ENCODE measurements at regions not wholly inside any gene's neighbourhood (a gene's known extent, or its start where the extent isn't known, plus 50 kb on each side); places are given as distances from the start of the nearest gene placed in this dataset.
"Not testable (repeated sequence)": the region's sequence is repeated elsewhere in the genome, so short reads cannot be mapped to it uniquely, and the experiment has no call there.

DNA sequence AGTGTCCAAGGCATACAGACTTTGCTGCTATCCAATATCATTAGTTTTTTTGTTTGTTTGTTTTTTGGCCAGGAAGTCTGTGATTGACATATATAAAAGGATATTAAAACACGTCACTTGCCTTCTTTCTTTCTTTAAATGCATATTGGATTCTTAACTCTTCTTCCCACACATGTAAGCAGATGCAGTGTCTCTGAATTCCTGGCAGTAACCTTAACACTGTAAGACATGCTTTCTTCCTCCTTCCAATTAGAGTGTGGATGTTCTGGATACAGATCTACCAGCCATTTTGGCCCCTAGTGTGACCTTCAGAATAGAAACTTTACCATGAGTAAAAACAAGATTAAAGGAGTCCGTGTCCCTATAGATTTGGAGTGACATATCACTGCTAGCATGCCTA, 967.4 kb upstream of the PRR20A start:
- no peak for DNase-seq (ENCODE audit: low read depth, low spot score)

DNA sequence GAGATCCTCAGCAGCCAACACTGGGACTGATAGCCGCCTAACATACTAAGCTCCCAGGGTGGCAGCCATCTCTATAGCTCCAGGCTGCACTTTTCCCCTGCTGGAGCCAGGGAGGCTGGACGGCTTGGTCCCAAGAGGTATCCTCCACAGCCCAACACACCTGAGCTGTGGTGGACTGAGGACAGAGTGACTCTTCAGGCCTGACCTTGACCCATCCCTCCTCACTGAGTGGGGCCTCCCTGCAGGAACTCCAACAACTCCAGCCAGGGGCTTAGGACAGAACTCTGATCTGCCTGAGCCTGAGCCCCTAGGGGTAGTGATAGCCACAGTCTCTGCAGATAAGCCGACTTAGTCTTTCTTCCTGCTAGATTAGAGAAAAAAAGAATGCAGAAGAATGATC, 958.1 kb upstream of the PRR20A start:
- no peak for DNase-seq (ENCODE audit: low read depth, low spot score)

DNA sequence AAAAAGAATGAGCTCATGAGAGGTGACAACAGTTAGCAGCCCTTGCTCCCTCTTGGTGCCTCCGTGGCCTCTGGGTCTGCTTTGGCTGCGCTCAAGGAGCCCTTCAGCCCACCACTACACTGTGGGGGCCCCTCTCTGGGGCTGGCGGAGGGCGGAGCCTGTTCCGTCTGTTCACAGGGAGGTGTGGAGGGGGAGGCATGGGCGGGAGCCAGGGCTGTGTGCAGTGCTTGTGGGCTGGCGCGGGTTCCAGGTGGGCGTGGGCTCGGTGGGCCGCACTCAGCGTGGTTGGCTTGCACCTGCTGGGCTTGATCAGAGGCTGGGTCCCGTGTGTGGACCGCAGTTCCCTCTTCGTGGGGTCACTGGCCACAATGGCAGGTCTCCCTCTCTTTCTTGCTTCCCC, 953.4 kb upstream of the PRR20A start:
- DNase-seq (ENCODE audit: low read depth, low spot score) = no peak

DNA sequence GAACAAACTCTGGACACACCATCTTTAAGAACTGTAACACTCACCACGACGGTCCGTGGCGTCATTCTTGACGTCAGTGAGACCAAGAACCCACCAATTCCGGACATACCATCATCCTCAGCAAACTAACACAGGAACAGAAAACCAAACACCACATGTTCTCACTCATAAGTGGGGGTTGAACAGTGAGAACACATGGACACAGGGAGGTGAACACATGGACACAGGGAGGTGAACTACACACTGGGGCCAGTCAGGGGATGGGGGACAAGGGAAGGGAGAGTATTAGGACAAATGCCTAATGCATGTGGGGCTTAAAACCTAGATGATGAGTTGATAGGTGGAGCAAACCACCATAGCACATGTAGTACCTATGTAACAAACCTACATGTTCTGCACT, 952.1 kb upstream of the PRR20A start:
- DNase-seq (ENCODE audit: low read depth, low spot score) = not testable (repeated sequence)

DNA sequence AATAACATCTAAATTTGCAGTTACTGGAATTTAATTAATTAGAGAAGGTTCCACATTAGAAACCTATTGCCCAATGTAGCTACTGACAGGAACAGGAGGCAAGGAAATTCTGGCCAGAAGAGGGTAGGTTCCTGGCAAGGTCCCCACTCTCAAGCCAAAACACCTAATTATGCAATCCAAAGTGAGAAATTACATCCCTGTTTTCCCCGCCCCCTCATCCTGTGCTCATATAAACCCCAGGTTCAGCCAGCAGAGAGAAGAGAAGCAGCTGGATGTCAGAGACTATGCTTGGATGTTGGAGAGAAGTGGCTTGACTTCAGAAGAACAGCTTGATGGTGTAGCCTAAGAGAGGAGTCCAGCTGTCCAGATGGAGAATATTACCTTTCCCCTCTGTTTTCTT, 951.3 kb upstream of the PRR20A start:
- no peak for DNase-seq (ENCODE audit: low read depth, low spot score)

DNA sequence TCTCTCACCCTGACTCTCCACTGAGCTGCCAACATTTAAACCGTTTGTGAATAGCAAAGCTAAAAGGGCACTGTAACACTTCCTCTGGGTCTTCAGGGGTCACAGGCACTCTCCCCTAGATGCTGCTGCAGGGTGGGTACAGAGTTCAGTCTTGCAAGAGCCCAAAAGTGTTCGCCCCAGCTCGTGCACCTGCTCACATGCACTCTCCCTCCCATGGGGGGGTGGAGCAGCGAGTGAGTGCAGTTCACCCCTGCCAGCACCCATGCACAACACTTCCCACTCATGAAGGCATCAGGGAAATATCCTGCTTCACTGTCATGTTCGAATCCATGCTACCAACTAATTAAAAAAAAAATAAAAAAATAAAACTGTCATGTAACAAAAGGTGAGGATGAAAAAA, 950.7 kb upstream of the PRR20A start:
- no peak for DNase-seq (ENCODE audit: low read depth, low spot score)

DNA sequence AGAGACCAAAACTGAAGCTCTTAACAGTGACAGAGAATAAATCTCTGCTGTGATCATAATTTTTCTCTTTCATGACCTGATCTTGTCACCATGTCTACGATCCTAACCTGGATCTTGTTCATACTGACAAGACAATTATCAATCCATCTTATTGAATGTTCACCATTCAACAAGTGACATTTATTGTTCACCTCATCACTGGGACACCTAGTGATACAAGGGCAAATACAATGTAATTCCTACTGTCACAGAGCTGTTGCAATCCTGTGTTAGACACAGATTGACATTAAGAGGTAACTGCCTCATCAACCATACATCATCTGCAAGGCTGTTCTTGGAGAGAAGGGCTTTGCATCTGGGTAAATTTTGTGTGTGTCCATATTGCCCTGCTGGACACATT, 942.4 kb upstream of the PRR20A start:
- DNase-seq (ENCODE audit: low read depth, low spot score) = no peak

DNA sequence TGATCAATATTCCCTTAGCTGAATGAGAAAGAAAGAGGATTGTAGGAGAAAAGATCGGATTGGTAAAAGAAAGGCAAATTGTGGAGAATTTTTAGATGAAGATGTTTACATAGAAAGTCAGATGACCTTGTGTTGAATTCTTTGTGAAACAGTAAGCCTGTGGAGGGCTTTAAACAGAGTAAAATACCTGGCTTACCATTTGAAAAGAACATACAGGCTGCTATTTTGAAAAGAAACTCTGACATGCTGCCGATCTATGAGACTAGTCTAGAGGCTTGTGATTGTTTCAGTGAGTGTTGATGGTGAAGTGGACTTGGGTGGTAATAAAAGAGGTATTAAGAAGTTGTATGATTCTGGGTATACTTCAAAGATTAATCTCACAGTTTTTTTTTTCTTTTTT, 938.9 kb upstream of the PRR20A start:
- no peak for DNase-seq (ENCODE audit: low read depth, low spot score)

DNA sequence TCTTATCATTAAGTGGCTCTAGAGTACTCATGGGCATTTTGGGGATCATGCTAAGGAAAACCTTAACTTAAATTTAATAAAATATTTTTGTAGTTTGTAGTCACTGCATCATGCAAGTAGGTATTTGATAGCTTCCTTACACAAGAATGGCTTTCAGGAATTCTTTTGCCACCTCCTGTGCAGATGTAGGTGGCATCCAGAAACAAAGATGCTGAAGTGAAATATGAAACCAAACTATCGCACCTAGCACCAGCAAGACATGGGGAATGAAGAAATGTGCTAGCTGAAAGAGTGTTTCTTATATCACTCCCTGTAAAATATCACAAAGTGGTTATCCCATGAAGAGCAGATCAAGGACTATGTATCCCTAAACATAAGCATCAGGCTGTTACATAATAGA, 924.5 kb upstream of the PRR20A start:
- no peak for DNase-seq (ENCODE audit: low read depth, low spot score)

DNA sequence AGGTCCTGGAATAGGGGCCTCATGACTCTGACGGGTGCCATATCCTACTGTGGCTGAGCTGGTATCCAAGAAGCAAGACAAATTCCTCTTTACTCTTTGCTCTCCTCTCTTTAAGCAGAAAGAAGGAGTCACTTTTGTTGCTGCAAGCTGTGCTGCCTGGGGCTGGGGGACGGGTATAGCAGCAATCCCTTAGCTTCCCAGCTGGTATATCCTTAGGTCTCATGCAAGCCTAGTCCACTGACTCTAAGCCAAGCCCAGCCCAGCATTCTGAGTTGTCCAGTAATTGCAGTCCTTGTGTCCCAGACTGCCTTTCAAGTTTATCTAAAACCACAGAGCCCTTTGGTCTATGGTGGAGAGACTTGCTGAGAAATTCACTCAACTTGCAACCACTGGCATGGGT, 893.0 kb upstream of the PRR20A start:
- no peak for DNase-seq (ENCODE audit: low read depth, low spot score)

DNA sequence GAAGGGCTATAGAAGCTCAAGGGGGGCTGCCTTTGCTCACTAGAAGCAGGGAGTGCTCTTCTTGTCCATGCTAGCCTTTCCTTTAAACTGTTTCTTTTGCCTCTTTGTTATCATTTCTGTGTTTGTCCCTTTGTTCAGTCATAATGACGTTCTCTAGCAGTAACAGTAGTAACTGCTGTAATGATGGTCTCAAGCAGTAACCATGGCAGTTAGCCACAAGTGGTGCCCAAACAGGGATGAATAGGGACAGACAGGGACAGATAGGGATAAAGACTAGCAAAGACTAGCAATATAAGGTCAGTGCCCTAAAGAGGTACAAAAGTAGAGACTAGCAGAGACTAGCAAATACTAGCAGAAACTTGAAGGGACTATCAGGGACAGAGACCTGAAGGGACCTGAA, 869.0 kb upstream of the PRR20A start:
- no peak for DNase-seq (ENCODE audit: low read depth, low spot score)

DNA sequence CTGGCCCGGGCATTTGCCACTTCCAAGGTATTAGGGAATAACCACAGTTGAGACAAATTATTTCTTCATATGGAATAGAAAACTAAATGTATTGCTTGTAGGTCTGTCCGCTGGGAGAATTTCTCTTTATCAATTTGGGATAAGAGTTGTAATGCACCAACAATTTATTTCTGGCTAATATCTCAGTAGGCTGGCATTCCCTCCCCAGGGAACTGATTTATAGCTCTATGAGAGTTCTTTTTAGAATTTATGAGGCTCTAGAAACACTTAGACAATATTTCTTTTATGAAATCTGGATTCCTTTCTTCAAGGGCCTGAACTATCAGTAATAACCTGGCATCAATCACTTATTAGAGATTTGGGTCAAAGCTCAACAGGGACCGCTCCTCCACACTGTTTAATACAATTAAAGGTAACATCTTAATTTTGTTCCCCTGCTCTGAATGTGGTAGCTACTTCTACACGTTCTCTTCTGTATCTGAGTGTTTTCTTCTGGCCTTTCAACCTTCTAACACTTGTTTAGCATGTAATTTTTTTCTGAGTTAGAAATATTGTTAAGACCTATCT, 857.4 kb upstream of the PRR20A start:
- no peak for DNase-seq (ENCODE audit: low read depth, low spot score)

DNA sequence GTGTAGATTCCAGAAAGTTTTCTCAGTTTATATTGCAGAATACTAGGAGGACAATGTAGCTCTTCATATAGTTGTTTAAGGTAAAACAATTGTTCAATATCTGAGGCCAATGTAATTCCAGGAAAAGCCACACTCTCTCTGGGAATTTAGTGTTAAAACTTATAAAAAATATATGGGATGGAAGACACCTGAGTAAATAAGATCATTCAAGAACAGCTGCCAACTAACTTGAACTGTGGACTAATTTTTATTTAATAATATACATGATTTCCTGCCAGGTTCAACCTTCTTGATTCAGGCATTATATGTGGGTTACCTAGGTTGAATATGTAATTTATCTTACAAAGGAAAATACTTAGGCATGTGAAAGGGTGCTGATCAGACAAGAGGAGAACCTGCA, 841.1 kb upstream of the PRR20A start:
- no peak for DNase-seq (ENCODE audit: low read depth, low spot score)

DNA sequence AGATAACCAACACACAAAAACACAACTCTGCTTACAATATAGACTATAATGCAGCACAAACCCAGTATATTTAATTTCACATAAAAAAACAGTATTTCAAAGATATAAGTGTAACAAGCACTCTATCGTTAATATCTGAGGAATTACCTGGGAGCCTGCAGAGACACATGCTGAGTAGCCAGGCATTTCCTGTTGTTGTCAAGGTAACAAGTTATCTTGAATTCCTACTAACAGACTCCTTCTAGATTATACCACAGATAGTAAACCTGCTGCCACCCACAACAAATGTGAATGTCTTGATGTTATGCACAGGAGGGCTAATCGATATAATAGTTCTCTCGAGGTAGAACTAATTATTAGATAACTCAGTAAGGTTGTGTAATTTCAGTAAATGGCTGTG, 826.0 kb upstream of the PRR20A start:
- DNase-seq (ENCODE audit: low read depth, low spot score) = no peak

DNA sequence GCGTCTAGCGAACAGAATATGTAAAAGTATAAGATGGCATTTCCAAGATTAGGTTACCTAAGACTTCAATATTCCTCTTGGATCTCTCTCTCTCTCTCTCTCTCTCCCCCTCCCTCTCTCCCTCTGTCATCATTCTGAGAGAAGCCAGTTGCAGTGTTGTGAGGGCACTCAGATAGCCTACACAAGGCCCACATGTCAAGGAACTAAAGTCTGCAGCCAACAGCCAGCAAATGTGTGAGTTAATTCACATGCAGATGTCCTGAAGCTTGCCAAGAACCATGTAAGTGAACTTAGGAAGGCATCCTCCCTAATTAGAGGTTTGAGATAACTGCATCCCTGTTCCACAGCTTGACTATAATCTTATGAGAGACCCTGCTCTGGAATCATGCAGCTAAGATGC, 822.9 kb upstream of the PRR20A start:
- DNase-seq (ENCODE audit: low read depth, low spot score) = no peak

DNA sequence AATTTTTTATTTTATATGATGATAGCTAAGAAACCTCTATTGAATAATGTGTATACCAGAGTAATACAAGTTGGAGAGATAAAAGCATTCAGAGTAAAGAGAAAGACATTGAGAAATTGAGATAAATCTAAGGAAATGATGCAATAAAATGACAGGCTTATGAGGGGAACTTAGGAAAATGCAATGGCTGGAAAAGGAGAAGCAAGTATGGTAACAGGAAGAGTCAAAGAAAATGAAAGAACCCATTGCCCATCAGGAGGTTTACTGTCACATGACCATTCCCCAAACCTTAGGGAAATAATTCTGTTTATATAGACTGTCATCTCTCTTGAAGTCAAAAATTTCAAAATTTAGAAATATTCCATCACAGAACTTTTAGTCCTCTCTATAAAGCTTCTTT, 808.0 kb upstream of the PRR20A start:
- no peak for DNase-seq (ENCODE audit: low read depth, low spot score)

DNA sequence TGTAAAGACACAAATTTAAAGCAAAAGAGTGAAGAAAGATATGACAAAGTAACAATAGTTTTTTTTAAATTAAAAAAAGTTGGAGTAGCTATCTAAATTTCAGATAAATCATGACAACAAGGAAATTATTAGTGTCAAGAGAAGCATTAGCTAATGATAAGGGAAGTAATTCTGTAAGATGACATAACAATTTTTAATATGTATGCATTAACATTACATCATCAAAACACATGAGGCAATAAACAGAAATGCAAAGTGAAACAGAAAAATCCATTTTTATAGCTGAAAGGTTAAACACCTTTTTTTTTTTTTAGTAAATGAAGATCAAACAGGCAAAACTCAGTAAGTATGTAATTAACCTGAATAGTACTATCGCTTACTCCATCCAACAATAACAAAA, 804.9 kb upstream of the PRR20A start:
- DNase-seq (ENCODE audit: low read depth, low spot score) = no peak

DNA sequence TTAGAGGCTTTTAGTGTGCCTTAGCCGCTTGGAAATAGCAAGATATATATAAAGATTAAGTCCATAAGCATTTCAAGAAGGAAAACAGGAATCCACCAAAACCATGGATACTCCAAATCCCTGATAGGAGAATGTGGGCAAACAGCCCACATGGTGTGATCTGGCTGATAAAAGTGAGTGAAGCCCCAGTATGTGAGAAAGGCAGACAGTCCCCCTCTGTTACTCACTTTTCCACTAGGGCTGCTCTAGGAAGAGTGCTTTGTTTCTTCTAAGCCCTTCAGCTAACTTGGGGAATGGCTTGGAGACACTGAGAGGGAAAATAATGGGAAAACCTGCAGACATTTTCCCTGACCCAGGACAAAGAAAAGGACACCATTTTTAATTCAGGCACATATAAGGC, 802.3 kb upstream of the PRR20A start:
- no peak for DNase-seq (ENCODE audit: low read depth, low spot score)

DNA sequence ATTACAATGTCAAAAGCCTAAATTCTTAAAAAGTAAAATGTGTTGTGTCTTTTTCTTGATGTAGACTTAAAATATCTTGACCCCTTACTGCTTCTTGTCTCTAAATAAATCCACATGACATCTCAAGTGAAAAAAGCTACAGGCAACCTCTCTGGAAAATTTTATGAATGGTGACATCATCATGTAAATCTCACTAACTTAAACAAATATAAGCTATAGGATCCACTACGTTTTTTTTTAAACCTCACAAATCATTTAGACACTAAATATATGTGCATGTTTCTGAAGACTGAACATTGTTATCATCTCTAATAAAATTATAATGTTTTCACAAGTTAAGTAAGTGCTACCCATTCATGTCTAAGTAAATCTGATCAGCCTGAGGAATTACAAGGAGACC, 793.7 kb upstream of the PRR20A start:
- DNase-seq (ENCODE audit: low read depth, low spot score) = no peak

DNA sequence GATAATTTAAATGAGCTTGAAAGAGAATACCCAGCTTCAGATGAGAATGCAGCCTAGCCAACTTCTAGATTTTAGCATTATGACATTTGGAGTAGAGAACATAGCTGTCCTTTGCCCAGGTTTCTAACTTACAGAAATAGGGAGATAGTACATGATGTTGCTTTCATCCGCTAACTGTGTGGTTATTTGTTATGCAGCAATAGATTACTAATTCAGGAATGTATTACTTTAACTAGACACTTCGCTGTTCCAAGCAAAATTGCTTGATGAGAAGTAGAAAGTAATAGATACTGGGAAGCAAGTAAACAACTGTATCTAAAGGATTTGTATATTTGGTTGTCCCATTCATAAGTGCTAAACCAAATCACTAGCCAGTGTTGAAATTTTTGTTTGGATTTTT, 790.9 kb upstream of the PRR20A start:
- DNase-seq (ENCODE audit: low read depth, low spot score) = no peak

DNA sequence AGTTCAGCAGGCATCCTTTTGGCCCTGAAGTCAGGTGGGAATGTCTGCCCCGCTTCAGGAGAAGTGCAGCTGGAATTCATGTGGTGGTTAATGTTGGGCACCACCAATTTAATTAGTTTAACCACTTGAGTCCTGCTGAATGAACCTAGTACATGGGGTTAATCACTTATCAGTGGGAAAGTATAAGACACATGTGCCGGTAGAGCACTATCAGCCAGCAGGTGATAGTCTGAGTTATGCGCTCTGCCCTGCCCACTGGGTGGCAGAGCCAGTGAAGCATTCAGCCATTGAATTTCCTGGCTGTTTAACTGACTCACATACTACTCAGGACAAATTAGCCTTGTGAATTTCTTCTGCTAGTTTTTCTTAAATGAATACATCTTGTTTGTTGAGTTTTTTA, 789.7 kb upstream of the PRR20A start:
- no peak for DNase-seq (ENCODE audit: low read depth, low spot score)

DNA sequence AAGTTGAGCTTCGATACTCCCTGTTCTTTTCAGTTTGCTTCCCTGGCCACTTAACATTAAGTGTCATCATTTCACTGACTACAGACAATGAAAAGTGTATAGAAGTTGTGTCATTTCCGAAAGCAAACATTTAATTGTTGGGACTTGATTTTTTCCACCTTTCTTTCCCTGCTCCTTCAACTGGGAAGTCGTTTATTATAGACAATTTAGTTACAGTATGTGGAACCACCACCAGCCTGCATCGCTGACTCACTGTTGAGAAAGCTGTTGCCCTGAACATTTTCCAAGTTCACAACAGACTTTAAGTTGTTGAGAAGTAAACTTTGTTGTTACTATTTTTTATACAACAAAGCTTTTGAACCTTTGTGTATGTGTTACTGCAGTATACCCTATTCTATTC, 788.4 kb upstream of the PRR20A start:
- peak; percentile 1 for DNase-seq (ENCODE audit: low read depth, low spot score)

DNA sequence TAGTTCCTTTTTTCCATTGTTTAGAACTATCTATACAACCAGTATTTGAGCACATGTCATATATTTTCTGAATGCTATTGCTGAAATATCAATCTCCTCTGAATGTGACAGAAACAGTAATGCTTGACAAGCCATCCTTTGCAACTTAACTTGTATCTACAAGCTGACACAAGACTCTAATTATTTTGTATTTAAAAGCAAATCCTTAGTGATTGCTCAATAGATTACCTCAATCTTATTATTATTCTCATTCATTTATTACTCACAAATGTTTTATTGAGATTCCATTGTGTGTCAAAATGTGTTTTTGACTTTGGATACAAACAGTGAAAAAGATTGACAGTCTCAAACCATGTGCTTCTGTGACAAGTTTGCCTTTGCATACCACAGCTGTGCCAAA, 787.8 kb upstream of the PRR20A start:
- no peak for DNase-seq (ENCODE audit: low read depth, low spot score)

DNA sequence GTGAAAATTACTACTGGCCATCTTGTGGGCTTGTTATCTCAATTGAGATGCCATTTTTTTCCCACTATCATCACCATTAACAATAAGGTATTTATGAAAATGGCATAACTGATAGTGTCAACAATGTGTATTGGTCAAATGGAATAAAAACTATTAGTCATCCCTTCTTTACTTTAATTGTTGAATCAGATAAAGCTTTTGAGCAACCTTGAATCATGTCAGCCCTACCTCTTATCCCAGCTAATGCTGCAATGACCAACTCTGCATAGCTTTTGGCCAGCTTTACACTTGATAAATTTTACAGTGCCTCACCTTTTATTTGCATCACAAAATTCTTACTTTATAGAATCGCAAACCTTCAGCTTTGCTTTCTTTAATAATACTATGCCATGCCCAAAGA, 784.0 kb upstream of the PRR20A start:
- DNase-seq (ENCODE audit: low read depth, low spot score) = no peak

DNA sequence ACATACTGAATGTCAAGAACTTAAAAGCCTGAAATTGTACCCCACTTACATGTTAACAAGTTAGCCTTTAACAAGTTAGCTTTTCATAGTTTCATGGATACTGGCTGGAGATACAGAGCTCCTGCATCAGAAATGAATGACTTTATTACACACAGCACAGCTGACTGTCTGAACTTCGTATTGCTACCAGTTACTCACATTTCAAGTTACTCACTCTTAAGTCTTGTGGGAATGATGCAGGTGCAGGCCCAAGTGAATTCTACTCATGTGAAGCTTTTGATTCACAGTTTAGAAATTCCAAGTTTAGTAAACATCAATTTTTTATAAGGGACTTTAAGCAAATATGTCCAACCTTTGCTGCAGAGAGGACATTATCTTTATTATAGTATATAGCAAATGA, 762.2 kb upstream of the PRR20A start:
- no peak for DNase-seq (ENCODE audit: low read depth, low spot score)

Measured in astrocyte of the hippocampus (primary cell).